Body of pancreas (tissue), 4 donors: ENCODE measurements at regions not wholly inside any gene's neighbourhood (a gene's known extent, or its start where the extent isn't known, plus 50 kb on each side); places are given as distances from the start of the nearest gene placed in this dataset.

ENCODE experiments used
- ATAC-seq: fragments of 150-250 bp; one replicate; pipeline ENCODE4 v1.9.1; 2016
- DNase-seq, 4 donors: peaks; one replicate each; pipeline ENCODE4 v3.0.0-alpha.2; 2019
- H3K27ac ChIP-seq, 4 donors: fragments of 200-600 bp; sonication (generic); 1 replicate in 3 of 4; 2 replicates in 1 of 4; pipeline versions ENCODE4 v1.5.1 to v1.6.1; 2016 to 2019; ENCODE audit warnings: mild to moderate bottlenecking in 1 of 4, mixed read lengths in 1 of 4, moderate library complexity in 1 of 4
- H3K27me3 ChIP-seq, 2 donors: fragments of 200-600 bp; sonication (generic); one replicate each; pipeline ENCODE4 v1.6.0; 2016; ENCODE audit warnings: mild to moderate bottlenecking in 1 of 2
- H3K36me3 ChIP-seq, 2 donors: fragments of 200-600 bp; sonication (generic); replicated peaks in 1 of 2; 2 replicates each; pipeline ENCODE4 v1.5.1; 2016; ENCODE audit warnings: low read depth in 2 of 2; ENCODE audit not compliant: insufficient read depth in 1 of 2
- H3K4me1 ChIP-seq: fragments of 200-600 bp; sonication (generic); one replicate; pipeline ENCODE4 v1.6.0; 2016
- H3K4me3 ChIP-seq, 2 donors: fragments of 200-600 bp; sonication (generic); 1 replicate in 1 of 2; 2 replicates in 1 of 2; pipeline ENCODE4 v1.5.1; 2016 to 2019
- H3K9me3 ChIP-seq, 3 donors: fragments of 200-600 bp; sonication (generic); 1 replicate in 2 of 3; 2 replicates in 1 of 3; pipeline ENCODE4 v1.5.1; 2016
- CTCF ChIP-seq, 7 experiments: fragments of 450-650 bp in 4 of 7; fragments of 200-600 bp in 3 of 7; sonication (generic) in 3 of 7; IDR thresholded peaks; one replicate each; pipeline ENCODE4 v1.5.1; 2016 to 2019; ENCODE audit warnings: antibody characterized with exemption in 7 of 7
- POLR2A ChIP-seq, 3 donors: fragments of 450-650 bp; IDR thresholded peaks; one replicate each; pipeline ENCODE4 v1.6.1; 2016; ENCODE audit warnings: antibody characterized with exemption in 3 of 3, mild to moderate bottlenecking in 2 of 3
- WGBS, 2 donors: methylation state at CpG; one replicate each; pipeline ENCODE4 v1.1.5; 2017; 5-methylcytosine and 5-hydroxymethylcytosine counted together
- intact Hi-C: fragments of 100-400 bp; cut with DNase I; formaldehyde crosslinking; loops from one replicate; pipeline ENCODE4 v1.15.1; 2023

GRCh38 chr3:76065964-76066363, 280.6 kb upstream of the ZNF717 start:
- Histone ChIP-seq H3K9me3 (no peaks in the 10 kb centered on the region), H3K27ac (no peak overlapping the region), H3K4me3 (no peak overlapping the region), H3K27me3 (no peaks in the 10 kb centered on the region), H3K4me1 (no peaks in the 10 kb centered on the region), H3K36me3 (no peaks in the 10 kb centered on the region)
- no peak for DNase-seq
- ATAC-seq = no peak
- TF ChIP-seq POLR2A (IDR thresholded peaks at IDR 0.05) (no peak), CTCF (IDR thresholded peaks at IDR 0.05) (no peak)
- intact Hi-C loops = no loop called here

GRCh38 chr3:76078101-76078500, 292.8 kb upstream of the ZNF717 start:
- TF ChIP-seq CTCF (IDR thresholded peaks at IDR 0.05) (no peak), POLR2A (IDR thresholded peaks at IDR 0.05) (no peak)
- no peaks in the 10 kb centered on the region for H3K36me3 ChIP-seq
- ATAC-seq = no peak
- no peak overlapping the region for H3K27ac ChIP-seq
- no peak for DNase-seq
- H3K9me3 ChIP-seq = no peaks in the 10 kb centered on the region
- 67 to 69% methylated on average over 2 of the region's 2 CpGs for WGBS, 2 donors
- no peaks in the 10 kb centered on the region for H3K27me3 ChIP-seq
- no peak overlapping the region for H3K4me3 ChIP-seq
- H3K4me1 ChIP-seq = no peaks in the 10 kb centered on the region
- intact Hi-C loops = no loop called here

- DNase-seq = no peak
- H3K4me3 ChIP-seq = no peak overlapping the region
- H3K36me3 ChIP-seq = no peaks in the 10 kb centered on the region
- TF ChIP-seq CTCF (IDR thresholded peaks at IDR 0.05) = no peak
- TF ChIP-seq POLR2A (IDR thresholded peaks at IDR 0.05) = no peak
- WGBS, 2 donors = 54 to 71% methylated on average over 3 of the region's 3 CpGs
- H3K4me1 ChIP-seq = no peaks in the 10 kb centered on the region
- intact Hi-C loops = no loop called here
- no peak for ATAC-seq
- H3K9me3 ChIP-seq = no peaks in the 10 kb centered on the region
- H3K27me3 ChIP-seq = no peaks in the 10 kb centered on the region
- no peak overlapping the region for H3K27ac ChIP-seq
These were observed 298.6 kb upstream of the ZNF717 start for GRCh38 chr3:76083992-76084391.

GRCh38 chr3:76096036-76096435, 310.7 kb upstream of the ZNF717 start:
- H3K9me3 ChIP-seq = no peaks in the 10 kb centered on the region
- DNase-seq = no peak
- H3K27ac ChIP-seq = no peak overlapping the region
- intact Hi-C loops = no loop called here
- H3K4me1 ChIP-seq = no peaks in the 10 kb centered on the region
- H3K27me3 ChIP-seq = no peaks in the 10 kb centered on the region
- 37 to 44% methylated on average over 3 of the region's 3 CpGs for WGBS, 2 donors
- H3K36me3 ChIP-seq = no peaks in the 10 kb centered on the region
- no peak overlapping the region for H3K4me3 ChIP-seq
- ATAC-seq = no peak
- TF ChIP-seq CTCF (IDR thresholded peaks at IDR 0.05) = no peak

GRCh38 chr3:76096836-76097588, 311.7 kb upstream of the ZNF717 start:
- ATAC-seq (no peak), DNase-seq (no peak)
- Histone ChIP-seq H3K4me3 (no peak overlapping the region), H3K9me3 (no peaks in the 10 kb centered on the region), H3K27ac (no peak overlapping the region), H3K27me3 (no peaks in the 10 kb centered on the region), H3K4me1 (no peaks in the 10 kb centered on the region), H3K36me3 (no peaks in the 10 kb centered on the region)
- WGBS, 2 donors = 56 to 64% methylated on average over 7 of the region's 7 CpGs
- intact Hi-C loops = no loop called here
- TF ChIP-seq CTCF (IDR thresholded peaks at IDR 0.05) = no peak
- TF ChIP-seq POLR2A (IDR thresholded peaks at IDR 0.05) = no peak
